GM23338 (cell line): ENCODE measurements at regions not wholly inside any gene's neighbourhood (a gene's known extent, or its start where the extent isn't known, plus 50 kb on each side); places are given as distances from the start of the nearest gene placed in this dataset.

ENCODE experiments used
- ATAC-seq: fragments of 200-7000 bp; cut with Tn5 transposase; 3 replicates; pipeline ENCODE4 v1.9.1; 2020
- DNase-seq: peaks from one replicate; pipeline ENCODE4 v3.0.0-alpha.2; 2015; ENCODE audit warnings: low spot score
- H2AFZ ChIP-seq: fragments of 200-600 bp; sonication (generic); 2 replicates; pipeline ENCODE4 v1.8.0; 2016; ENCODE audit warnings: antibody characterized with exemption, mild to moderate bottlenecking, moderate library complexity
- H3F3A ChIP-seq: fragments of 200-600 bp; sonication (generic); replicated peaks from 2 replicates; pipeline ENCODE4 v1.8.0; 2017; ENCODE audit warnings: antibody characterized with exemption, mixed run types, low read depth
- H3K27ac ChIP-seq: fragments of 200-600 bp; sonication (generic); 2 replicates; pipeline ENCODE4 v1.6.1; 2016; ENCODE audit warnings: low read depth
- H3K27me3 ChIP-seq: fragments of 200-600 bp; sonication (generic); 2 replicates; pipeline ENCODE4 v1.8.0; 2016; ENCODE audit warnings: mild to moderate bottlenecking, mixed run types, moderate library complexity; ENCODE audit not compliant: insufficient read depth
- H3K36me3 ChIP-seq: fragments of 200-600 bp; sonication (generic); 2 replicates; pipeline ENCODE4 v1.8.0; 2016; ENCODE audit warnings: mild to moderate bottlenecking; ENCODE audit not compliant: insufficient read depth
- H3K4me1 ChIP-seq: fragments of 200-600 bp; sonication (generic); 2 replicates; pipeline ENCODE4 v1.8.0; 2016; ENCODE audit warnings: mild to moderate bottlenecking, moderate library complexity; ENCODE audit not compliant: insufficient read depth
- H3K4me2 ChIP-seq: fragments of 200-600 bp; sonication (generic); 2 replicates; pipeline ENCODE4 v1.7.1; 2017; ENCODE audit warnings: mixed run types
- H3K4me3 ChIP-seq: fragments of 200-600 bp; sonication (generic); 2 replicates; pipeline ENCODE4 v1.6.1; 2016; ENCODE audit warnings: mixed run types
- H3K79me2 ChIP-seq: fragments of 200-600 bp; sonication (generic); replicated peaks from 2 replicates; pipeline ENCODE4 v1.8.0; 2017; ENCODE audit warnings: mild to moderate bottlenecking; ENCODE audit not compliant: insufficient read depth
- H3K9me2 ChIP-seq: fragments of 200-600 bp; sonication (generic); 2 replicates; pipeline ENCODE4 v1.8.0; 2017; ENCODE audit not compliant: insufficient read depth
- H4K20me1 ChIP-seq: fragments of 200-600 bp; sonication (generic); replicated peaks from 2 replicates; pipeline ENCODE4 v1.8.0; 2017; ENCODE audit warnings: mild to moderate bottlenecking; ENCODE audit not compliant: insufficient read depth
- H3K27ac Mint-ChIP-seq: 2 replicates; pipeline ENCODE4 v1.8.0; 2020; ENCODE audit warnings: inconsistent platforms, mild to moderate bottlenecking, moderate library complexity, mixed read lengths
- H3K27me3 Mint-ChIP-seq: 3 replicates; pipeline ENCODE4 v1.8.0; 2022; ENCODE audit warnings: low read depth, mild to moderate bottlenecking, moderate library complexity, mixed read lengths, inconsistent platforms; ENCODE audit not compliant: insufficient read depth, poor library complexity
- H3K36me3 Mint-ChIP-seq: 3 replicates; pipeline ENCODE4 v1.8.0; 2021; ENCODE audit warnings: low read depth, mild to moderate bottlenecking, inconsistent platforms, moderate library complexity, mixed read lengths
- H3K4me1 Mint-ChIP-seq: 3 replicates; pipeline ENCODE4 v1.8.0; 2020; ENCODE audit warnings: mild to moderate bottlenecking, inconsistent platforms, mixed read lengths
- H3K4me3 Mint-ChIP-seq: 3 replicates; pipeline ENCODE4 v1.8.0; 2021; ENCODE audit warnings: moderate library complexity, mild to moderate bottlenecking, inconsistent platforms, mixed read lengths
- H3K9me3 Mint-ChIP-seq: 3 replicates; pipeline ENCODE4 v1.8.0; 2020; ENCODE audit warnings: moderate library complexity, mild to moderate bottlenecking, inconsistent platforms, mixed read lengths
- CTCF ChIP-seq, 2 experiments: fragments of 200-600 bp in 1 of 2; sonication (generic) in 1 of 2; conservative IDR thresholded peaks; 2 replicates each; pipeline versions ENCODE4 v1.5.1 to v1.6.1; 2016 to 2017; ENCODE audit warnings: antibody characterized with exemption in 2 of 2, low read depth in 2 of 2, mild to moderate bottlenecking in 2 of 2, moderate library complexity in 1 of 2
- JUNB ChIP-seq: IDR thresholded peaks from one replicate; pipeline ENCODE4 v1.6.1; 2016; ENCODE audit warnings: antibody characterized with exemption; ENCODE audit not compliant: unreplicated experiment
- NANOG ChIP-seq: IDR thresholded peaks from 2 replicates; pipeline ENCODE4 v1.6.1; 2016; ENCODE audit warnings: antibody characterized with exemption, borderline replicate concordance
- ZNF331 ChIP-seq: fragments of 250-450 bp; sonication (Bioruptor Pico); IDR thresholded peaks from 2 replicates; pipeline ENCODE4 v1.5.0; 2020; ENCODE audit warnings: low read depth, mild to moderate bottlenecking, moderate library complexity
- ZNF462 ChIP-seq: fragments of 250-450 bp; sonication (Bioruptor Pico); IDR thresholded peaks from 2 replicates; pipeline ENCODE4 v1.5.0; 2020; ENCODE audit warnings: mild to moderate bottlenecking, moderate library complexity

GRCh38 chr15:99918072-99918471 lies 184.8 kb upstream of the LYSMD4 start:
- H3K9me2 ChIP-seq = no peaks in the 10 kb centered on the region
- no peak overlapping the region for H3K4me2 ChIP-seq
- no peaks in the 10 kb centered on the region for H3K27me3 ChIP-seq
- no peak overlapping the region for H3K4me3 ChIP-seq
- TF ChIP-seq ZNF331 (CRISPR knock-in tag) = no peak
- TF ChIP-seq NANOG = no peak
- TF ChIP-seq JUNB = no peak
- no peak for TF ChIP-seq CTCF (conservative IDR thresholded peaks at IDR 0.05; ENCODE audit: low read depth in 2 of 2)
- no peak for TF ChIP-seq ZNF462 (CRISPR knock-in tag)
- no peaks in the 10 kb centered on the region; the same call in 2 of the 3 replicates for H3K9me3 Mint-ChIP-seq
- no peaks in the 10 kb centered on the region for H4K20me1 ChIP-seq
- H3K36me3 Mint-ChIP-seq = no peaks in the 10 kb centered on the region
- no peak overlapping the region for H3K27ac ChIP-seq
- H3K27ac Mint-ChIP-seq = no peak overlapping the region
- no peak overlapping the region for H3K4me3 Mint-ChIP-seq
- ATAC-seq = no peak
- no peaks in the 10 kb centered on the region for H3K27me3 Mint-ChIP-seq
- DNase-seq = no peak
- 0 out of 3 replicates have a peak, but pooled peaks cover 2% of the 10 kb centered on the region for H3K4me1 Mint-ChIP-seq
- no peak overlapping the region for H2AFZ ChIP-seq
- H3K36me3 ChIP-seq = no peaks in the 10 kb centered on the region
- no peaks in the 10 kb centered on the region for H3K4me1 ChIP-seq
- no peaks in the 10 kb centered on the region for H3K79me2 ChIP-seq
- no peaks in the 10 kb centered on the region for H3F3A ChIP-seq
